SK-N-SH (cell line): ENCODE measurements at regions not wholly inside any gene's neighbourhood (a gene's known extent, or its start where the extent isn't known, plus 50 kb on each side); places are given as distances from the start of the nearest gene placed in this dataset.

Experiments
- CTCF ChIP-seq: fragments of 200-600 bp; sonication (generic); IDR thresholded peaks from 2 replicates; pipeline ENCODE4 v1.6.1; 2017; ENCODE audit warnings: antibody characterized with exemption, mild to moderate bottlenecking, moderate library complexity
- ELF1 ChIP-seq: IDR thresholded peaks from 2 replicates; pipeline ENCODE4 v1.4.0; 2012
- MAX ChIP-seq: IDR thresholded peaks from 2 replicates; pipeline ENCODE4 v1.4.0; 2012; ENCODE audit warnings: low read depth
- RXRA ChIP-seq: IDR thresholded peaks from 2 replicates; pipeline ENCODE4 v1.4.0; 2012; ENCODE audit warnings: low read depth, mild to moderate bottlenecking, borderline replicate concordance
- TEAD4 ChIP-seq: IDR thresholded peaks from 2 replicates; pipeline ENCODE4 v1.4.0; 2012; ENCODE audit warnings: mild to moderate bottlenecking, borderline replicate concordance; ENCODE audit not compliant: insufficient read depth
- USF2 ChIP-seq: fragments of 150-350 bp; IDR thresholded peaks from 2 replicates; pipeline ENCODE4 v1.6.1; 2017; ENCODE audit warnings: antibody characterized with exemption, low read length, low read depth, borderline replicate concordance

GRCh38 chr20:39264506-39265172, 302.5 kb downstream of the DHX35 start:
- peak; percentile 83 for TF ChIP-seq CTCF
- TF ChIP-seq ELF1: no peak
- no peak for TF ChIP-seq USF2
- TF ChIP-seq RXRA: no peak
- TF ChIP-seq TEAD4: no peak
- TF ChIP-seq MAX: no peak
